ENCODE measurements at regions not wholly inside any gene's neighbourhood (a gene's known extent, or its start where the extent isn't known, plus 50 kb on each side); places are given as distances from the start of the nearest gene placed in this dataset.

DNA sequence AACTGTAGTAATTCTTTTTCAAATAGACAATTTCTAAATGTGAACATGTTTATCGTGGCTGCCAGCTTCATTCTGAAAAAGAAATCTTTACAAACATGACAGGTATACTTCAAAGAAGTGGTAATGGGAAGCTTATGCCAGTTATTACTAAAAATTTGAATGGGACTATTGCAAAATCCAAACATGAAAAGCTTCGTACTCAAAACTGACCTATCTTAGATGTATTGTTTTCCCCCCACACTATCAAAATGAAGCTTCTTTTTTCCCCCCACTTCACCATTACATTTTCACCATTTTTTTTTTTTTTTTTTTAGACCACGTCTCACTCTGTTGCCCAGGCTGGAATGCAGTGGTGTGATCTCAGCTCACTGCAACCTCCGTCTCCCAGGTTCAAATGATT, 50.4 kb upstream of the SERTAD2 start:
- DNase-seq (ENCODE audit: low spot score) = no peak

GRCh38 chr2:64704996-64705395, 51.3 kb upstream of the SERTAD2 start:
- DNase-seq (ENCODE audit: low spot score) = no peak

DNA sequence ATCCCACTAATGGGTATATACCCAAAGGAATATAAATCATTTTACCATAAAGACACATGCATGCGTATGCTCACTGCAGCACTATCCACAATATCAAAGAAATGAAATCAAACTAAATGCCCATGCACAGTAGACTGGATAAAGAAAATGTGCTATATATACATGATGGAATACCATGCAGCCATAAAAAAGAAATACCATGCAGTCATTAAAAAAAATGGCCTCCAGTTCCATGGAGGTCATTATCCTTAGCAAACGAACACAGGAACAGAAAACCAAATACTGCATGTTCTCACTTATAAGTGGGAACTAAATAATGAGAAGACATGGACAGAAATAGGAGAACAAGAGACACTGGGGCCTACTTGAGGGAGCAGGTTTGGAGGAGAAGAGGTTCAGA, 53.6 kb upstream of the SERTAD2 start:
- DNase-seq (ENCODE audit: low spot score) = no peak

GRCh38 chr2:64708829-64709228, 55.1 kb upstream of the SERTAD2 start:
- DNase-seq (ENCODE audit: low spot score) = no peak

DNA sequence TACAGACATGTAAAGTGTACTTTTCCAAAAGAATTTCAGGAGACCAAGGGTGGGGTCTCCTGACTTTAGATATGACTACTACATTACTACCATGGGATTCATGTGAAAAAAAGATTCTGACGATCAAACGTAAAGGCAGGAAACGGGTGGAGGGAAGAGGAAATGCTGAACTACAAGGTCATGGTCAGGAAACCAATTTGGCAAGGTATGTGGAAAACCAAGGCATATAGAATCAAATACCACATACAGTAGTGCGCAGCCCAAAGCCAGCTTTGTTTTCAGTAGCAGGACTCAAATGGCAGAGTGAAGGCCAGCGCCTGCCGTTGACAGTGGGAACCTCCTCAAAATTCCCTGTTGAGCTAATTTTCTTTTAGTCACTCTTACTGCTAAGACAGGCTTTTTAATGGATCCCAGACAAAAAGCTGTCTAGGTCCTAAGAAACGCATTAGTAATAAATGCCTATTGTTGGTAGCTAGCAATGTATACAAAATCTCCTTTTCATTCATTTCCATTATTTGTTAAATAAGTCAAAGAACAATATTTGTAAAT, 57.6 kb upstream of the SERTAD2 start:
- no peak for DNase-seq (ENCODE audit: low spot score)

GRCh38 chr2:64713686-64714085, 60.0 kb upstream of the SERTAD2 start:
- no peak for DNase-seq (ENCODE audit: low spot score)

- no peak for DNase-seq (ENCODE audit: low spot score)
Measured at GRCh38 chr2:64716569-64716968, 62.9 kb upstream of the SERTAD2 start.

DNA sequence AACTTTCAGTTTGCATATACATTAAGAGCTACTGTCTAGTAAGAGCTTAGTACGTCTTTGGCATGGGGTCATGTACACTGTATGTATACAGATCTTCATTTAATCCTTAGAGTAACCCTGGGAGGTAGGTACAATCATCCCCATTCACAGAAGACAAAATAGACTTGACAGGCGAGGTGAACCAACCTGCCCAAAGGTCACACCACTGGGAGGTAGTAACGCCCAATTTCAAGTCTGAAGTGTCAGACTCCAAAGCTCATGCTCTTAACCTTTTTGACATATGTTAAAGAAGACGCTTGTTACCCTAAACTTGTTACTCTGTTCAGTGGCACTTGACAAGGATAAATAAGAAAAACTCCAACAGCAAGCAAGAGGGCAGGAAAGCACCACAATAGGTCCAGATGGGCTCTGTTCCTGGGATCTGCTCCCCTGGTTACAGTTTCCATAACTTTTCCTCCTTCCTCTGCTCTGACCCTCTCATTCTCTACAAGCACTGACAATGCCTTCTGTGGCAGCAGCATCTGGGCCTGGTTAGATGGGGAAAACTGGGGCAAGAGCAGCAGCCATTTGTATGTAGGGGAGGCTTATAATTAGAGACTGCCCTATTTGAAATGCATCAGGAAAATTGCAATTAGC, 64.7 kb upstream of the SERTAD2 start:
- no peak for DNase-seq (ENCODE audit: low spot score)

DNA sequence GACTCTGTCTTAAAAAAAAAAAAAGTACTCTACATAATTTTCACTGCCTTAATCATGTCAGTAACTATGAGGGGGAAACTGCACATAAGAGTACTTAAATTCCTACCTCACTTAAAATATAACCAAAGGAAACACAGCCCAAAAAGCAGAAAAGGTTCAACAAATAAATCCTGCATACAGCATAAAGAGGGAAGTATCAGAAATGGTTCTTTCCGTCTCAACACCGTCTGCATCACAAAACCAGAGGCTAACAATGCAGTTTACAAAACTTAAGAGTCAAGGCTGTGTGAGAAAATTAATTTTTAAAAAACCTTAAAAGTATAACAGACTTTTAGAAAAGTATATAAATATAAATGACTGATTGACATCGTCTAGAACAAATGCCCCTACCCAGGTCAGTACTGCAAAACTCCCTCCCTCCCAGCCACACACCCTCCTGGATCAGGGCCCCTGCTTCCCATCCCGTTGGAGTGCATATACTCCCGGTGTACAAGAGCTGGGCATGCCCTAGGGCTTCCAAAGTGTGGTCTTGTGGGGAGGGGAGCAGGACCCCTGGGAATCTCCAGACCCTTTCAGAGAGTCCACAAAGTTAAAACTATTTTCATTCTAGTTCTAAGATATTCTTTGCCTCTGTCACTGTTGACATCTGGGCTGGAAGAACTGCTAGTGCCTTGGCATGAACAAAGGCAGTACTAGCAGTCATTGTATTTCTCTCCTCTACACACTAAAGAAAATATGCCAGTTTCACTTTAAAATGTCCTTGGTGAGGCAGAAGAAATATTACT, 67.0 kb upstream of the SERTAD2 start:
- no peak for DNase-seq (ENCODE audit: low spot score)

GRCh38 chr2:64721320-64721623, 67.6 kb upstream of the SERTAD2 start:
- no peak for DNase-seq (ENCODE audit: low spot score)

DNA sequence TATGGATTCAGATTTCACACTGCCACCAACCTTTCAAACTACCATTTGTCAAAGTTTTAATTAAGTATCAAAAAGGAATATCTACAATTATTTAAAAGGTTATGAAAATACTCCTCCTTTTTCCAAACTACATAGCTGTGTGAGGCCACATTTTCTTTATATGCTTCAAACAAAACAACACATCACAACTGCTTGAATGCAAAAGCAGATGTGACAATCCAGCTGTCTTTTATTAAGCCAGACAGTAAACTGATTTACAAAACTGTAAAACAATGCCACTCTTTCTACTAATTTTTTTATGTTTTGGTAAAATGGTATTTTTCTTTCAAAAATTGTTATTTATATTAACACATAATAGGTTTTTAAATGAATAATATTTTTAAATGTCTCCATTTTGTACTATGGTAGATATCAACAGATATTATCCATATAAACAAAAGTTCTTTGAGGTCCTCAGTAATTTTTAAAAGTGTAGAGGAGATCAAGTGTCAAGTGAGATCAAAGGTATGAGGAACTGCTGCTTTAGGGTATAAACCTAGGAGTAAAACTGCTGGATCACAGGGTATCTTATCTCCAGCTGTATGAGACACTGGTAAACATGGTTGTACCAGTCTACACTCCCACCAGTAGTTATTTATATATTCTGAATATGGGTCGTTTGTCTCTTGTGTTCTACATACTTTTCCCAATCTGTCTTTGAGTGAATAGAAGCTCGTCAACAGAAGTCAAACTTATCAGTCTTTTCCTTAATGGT, 68.8 kb upstream of the SERTAD2 start:
- no peak for DNase-seq (ENCODE audit: low spot score)

DNA sequence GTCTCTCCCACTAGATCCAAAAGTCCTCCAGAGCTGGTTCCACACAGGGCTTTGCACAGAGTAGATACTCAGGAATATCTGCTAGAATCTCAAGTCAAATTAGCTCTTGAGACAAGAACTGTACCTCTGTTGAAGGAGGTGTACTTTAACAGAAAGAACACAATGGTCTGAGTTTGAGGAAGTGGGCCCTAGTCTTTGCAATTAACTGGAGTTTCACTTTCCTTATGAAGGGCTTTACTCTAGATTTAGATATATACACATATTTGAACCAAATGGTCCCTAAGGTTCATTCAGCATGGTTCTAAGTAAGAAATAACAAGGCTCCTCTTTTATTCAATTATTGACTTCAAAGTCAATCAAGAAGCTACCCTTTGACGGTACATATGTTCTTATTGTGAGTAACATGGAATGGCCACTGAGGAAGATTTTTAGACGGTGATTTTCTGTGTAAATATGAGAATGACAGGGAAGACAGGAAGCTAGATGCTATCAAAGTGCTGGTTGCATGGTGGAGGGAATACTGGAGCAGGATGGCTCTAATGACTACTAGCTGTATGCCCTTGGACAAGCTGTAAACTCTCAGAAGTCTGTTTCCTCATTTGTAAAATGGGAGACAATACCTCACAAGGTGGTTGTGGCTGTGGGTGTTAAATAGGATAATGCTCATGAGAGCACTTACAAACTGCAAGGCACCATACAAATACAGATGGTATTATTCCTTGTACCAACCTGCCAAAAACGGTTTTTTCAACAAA, 73.5 kb upstream of the SERTAD2 start:
- no peak for DNase-seq (ENCODE audit: low spot score)

DNA sequence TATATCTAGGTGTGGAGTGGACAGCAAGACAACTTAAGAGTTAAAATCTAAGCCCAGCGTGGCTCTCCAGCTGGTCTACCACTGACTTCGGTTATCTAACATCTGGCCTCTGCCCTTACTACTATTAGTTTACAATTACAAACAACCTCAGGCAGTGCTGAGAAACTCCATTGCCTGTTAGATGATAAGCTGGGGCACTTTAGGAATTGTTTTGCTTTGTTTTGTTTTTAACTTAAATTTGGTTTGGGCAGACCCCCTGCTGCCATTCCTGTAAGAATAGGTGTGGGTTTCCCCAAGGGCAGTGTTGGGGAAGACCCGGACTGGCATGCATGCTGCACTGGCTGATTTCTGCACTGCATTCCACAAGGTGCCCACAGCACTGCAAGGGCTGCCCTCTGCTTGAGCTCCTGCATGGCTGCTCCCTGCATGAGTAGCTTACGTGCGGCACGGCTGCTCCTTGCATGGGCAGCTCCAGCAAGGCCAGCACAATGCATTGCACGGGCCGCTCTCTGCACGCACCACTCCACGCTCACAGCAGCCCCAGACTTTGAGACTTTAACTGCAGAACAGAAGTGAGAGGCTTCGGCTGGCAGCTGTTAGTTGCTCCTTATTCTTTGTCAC, 74.2 kb upstream of the SERTAD2 start:
- no peak for DNase-seq (ENCODE audit: low spot score)

GRCh38 chr2:64730551-64731262, 77.0 kb upstream of the SERTAD2 start:
- peak; percentile 57 for DNase-seq (ENCODE audit: low spot score)

DNA sequence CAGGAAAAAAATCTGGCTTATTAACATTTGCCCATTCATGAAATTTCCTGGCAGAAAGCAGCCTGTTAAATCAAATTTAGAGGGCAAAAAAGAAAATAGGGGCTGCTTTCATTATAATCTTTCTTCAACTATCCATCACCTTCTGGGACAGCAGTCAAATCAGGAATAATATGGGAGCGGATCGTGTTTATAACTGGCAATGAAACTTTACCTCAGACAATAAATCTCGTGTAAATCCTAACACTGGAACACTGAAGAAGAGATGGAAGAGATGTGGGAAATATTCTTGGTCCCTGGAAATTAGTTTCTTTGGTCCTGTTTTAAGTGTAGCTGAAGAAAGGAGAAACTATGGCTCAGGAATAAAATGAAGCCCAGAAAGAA, 77.5 kb upstream of the SERTAD2 start:
- no peak for DNase-seq (ENCODE audit: low spot score)

GRCh38 chr2:64731746-64732145, 78.0 kb upstream of the SERTAD2 start:
- DNase-seq (ENCODE audit: low spot score) = no peak

- no peak for DNase-seq (ENCODE audit: low spot score)
Measured at GRCh38 chr2:64732146-64732545, 78.4 kb upstream of the SERTAD2 start.

- no peak for DNase-seq (ENCODE audit: low spot score)
Measured at GRCh38 chr2:64735504-64735903, 81.8 kb upstream of the SERTAD2 start.

DNA sequence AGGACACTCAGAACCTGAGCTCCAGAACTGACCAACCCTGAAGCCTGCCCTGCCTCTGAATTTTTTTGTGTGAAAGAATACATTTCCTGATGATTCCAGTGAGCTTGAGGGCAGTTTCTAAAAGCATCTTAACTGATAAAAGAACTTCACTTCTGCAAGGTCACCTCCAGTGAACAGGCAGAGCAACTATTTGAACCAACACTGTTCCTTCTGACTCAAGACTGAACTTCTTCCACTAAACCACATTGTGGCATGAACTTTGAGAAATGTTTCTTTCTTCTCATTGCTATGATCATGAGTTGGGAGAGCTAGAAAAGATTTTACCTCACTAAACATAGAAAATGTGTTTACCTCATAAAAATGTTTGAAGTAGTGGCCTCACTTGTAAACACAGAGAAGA, 83.8 kb upstream of the SERTAD2 start:
- DNase-seq (ENCODE audit: low spot score) = no peak

DNA sequence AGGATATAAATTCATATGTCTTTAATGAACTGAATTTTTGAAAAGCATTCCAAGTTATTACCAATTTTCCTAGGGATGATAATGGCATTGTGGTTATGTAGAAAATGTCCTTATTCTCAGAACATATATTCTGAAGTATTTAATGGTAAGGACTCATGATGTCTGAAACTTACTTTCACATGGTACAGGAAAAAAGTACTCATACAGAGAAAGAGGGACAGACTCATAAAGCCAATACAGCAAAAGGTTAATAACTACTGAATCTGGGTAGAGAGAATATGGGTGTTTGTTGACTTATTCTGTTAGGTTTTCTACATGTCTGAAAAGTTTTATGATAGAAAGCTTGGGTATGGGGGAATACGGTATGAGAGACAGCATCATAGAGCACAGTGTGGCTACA, 84.3 kb upstream of the SERTAD2 start:
- no peak for DNase-seq (ENCODE audit: low spot score)

DNA sequence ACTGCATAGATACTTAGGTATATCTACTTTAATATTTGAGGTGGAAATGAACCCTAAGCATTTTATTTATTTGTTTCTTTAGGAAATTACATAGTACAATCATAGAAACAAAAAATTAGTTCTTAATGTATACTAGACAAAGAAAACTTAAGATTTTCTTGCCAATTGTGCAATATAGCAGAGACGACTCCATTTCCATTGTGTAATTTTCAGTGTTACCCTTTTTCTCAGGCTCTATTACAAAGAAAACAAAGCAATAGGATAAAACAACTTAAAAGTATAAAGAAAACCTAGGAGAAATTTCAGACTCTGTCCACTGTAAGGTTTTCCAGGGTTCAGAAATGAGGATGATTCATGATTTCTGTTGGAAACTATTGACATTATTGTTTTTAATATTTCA, 89.0 kb upstream of the SERTAD2 start:
- DNase-seq (ENCODE audit: low spot score) = no peak
